Upper lobe of right lung (tissue), 1 donor: ENCODE measurements at regions not wholly inside any gene's neighbourhood (a gene's known extent, or its start where the extent isn't known, plus 50 kb on each side); places are given as distances from the start of the nearest gene placed in this dataset.
"Not testable (repeated sequence)": the region's sequence is repeated elsewhere in the genome, so short reads cannot be mapped to it uniquely, and the experiment has no call there.

Experiments used
- ATAC-seq: fragments of 200-7000 bp; cut with Tn5 transposase; one replicate; pipeline ENCODE4 v1.9.1; 2020; ENCODE audit warnings: mild to moderate bottlenecking, moderate library complexity
- DNase-seq: peaks from one replicate; pipeline ENCODE4 v3.0.0-alpha.2; 2020
- H3K27ac ChIP-seq: fragments of 200-600 bp; one replicate; pipeline ENCODE4 v1.8.0; 2022
- H3K27me3 ChIP-seq: fragments of 200-600 bp; one replicate; pipeline ENCODE4 v1.8.0; 2022; ENCODE audit warnings: mild to moderate bottlenecking
- H3K36me3 ChIP-seq: fragments of 200-600 bp; one replicate; pipeline ENCODE4 v1.8.0; 2022
- H3K4me1 ChIP-seq: fragments of 200-600 bp; one replicate; pipeline ENCODE4 v1.8.0; 2022
- H3K4me3 ChIP-seq: fragments of 200-600 bp; one replicate; pipeline ENCODE4 v1.8.0; 2022; ENCODE audit warnings: mild to moderate bottlenecking
- H3K9me3 ChIP-seq: fragments of 200-600 bp; one replicate; pipeline ENCODE4 v1.8.0; 2022
- CTCF ChIP-seq: fragments of 200-600 bp; IDR thresholded peaks from one replicate; pipeline ENCODE4 v1.8.0; 2022; ENCODE audit warnings: antibody characterized with exemption
- intact Hi-C: fragments of 100-400 bp; cut with DNase I; formaldehyde crosslinking; loops from one replicate; pipeline ENCODE4 v1.11.0; 2022
- donor health status: DM: no; HTN: yes; CAD: no; lungs with severe emphysema.

- Histone ChIP-seq H3K27ac (no peak overlapping the region), H3K4me1 (no peaks in the 10 kb centered on the region), H3K4me3 (no peak overlapping the region), H3K9me3 (peaks cover 3% of the 10 kb centered on the region), H3K27me3 (no peaks in the 10 kb centered on the region), H3K36me3 (no peaks in the 10 kb centered on the region)
- ATAC-seq = no peak
- no peak for TF ChIP-seq CTCF
- intact Hi-C loops = no loop called here
- no peak for DNase-seq
These were observed 449.6 kb upstream of the POU3F2 start for GRCh38 chr6:98384801-98385200.

GRCh38 chr6:98395610-98396166, 438.7 kb upstream of the POU3F2 start:
- no peak for DNase-seq
- Histone ChIP-seq H3K4me1 (no peaks in the 10 kb centered on the region), H3K27ac (no peak overlapping the region), H3K9me3 (no peaks in the 10 kb centered on the region), H3K4me3 (no peak overlapping the region), H3K36me3 (no peaks in the 10 kb centered on the region), H3K27me3 (no peaks in the 10 kb centered on the region)
- no peak for ATAC-seq
- TF ChIP-seq CTCF = no peak
- intact Hi-C loops = no loop called here

GRCh38 chr6:98416027-98416426, 418.3 kb upstream of the POU3F2 start:
- no peak for TF ChIP-seq CTCF
- Histone ChIP-seq H3K4me3 (no peak overlapping the region), H3K27ac (no peak overlapping the region), H3K27me3 (no peaks in the 10 kb centered on the region), H3K4me1 (no peaks in the 10 kb centered on the region), H3K9me3 (no peaks in the 10 kb centered on the region), H3K36me3 (no peaks in the 10 kb centered on the region)
- ATAC-seq (no peak), DNase-seq (no peak)
- intact Hi-C loops = no loop called here

- H3K9me3 ChIP-seq, H3K27ac ChIP-seq, H3K36me3 ChIP-seq, ATAC-seq, H3K27me3 ChIP-seq, H3K4me3 ChIP-seq, DNase-seq, intact Hi-C loops, H3K4me1 ChIP-seq: not testable (repeated sequence)
These were observed 417.7 kb upstream of the POU3F2 start for GRCh38 chr6:98416497-98417158.

- Histone ChIP-seq H3K9me3 (peaks cover 6% of the 10 kb centered on the region), H3K27me3 (no peaks in the 10 kb centered on the region), H3K4me3 (no peak overlapping the region), H3K4me1 (no peaks in the 10 kb centered on the region), H3K36me3 (no peaks in the 10 kb centered on the region), H3K27ac (no peak overlapping the region)
- TF ChIP-seq CTCF = no peak
- intact Hi-C loops = no loop called here
- DNase-seq = no peak
- ATAC-seq = no peak
These were observed 400.9 kb upstream of the POU3F2 start for GRCh38 chr6:98433325-98434056.

- no peak for DNase-seq
- Histone ChIP-seq H3K36me3 (no peaks in the 10 kb centered on the region), H3K27me3 (no peaks in the 10 kb centered on the region), H3K27ac (no peak overlapping the region), H3K4me3 (no peak overlapping the region), H3K4me1 (no peaks in the 10 kb centered on the region), H3K9me3 (no peaks in the 10 kb centered on the region)
- no peak for TF ChIP-seq CTCF
- intact Hi-C loops = no loop called here
- peak; percentile 29 for ATAC-seq
These were observed 390.7 kb upstream of the POU3F2 start for GRCh38 chr6:98443633-98444032.
